NCI-H82 treated with DMSO at 0.1 percent for 48 hours (cell line): ENCODE measurements at regions not wholly inside any gene's neighbourhood (a gene's known extent, or its start where the extent isn't known, plus 50 kb on each side); places are given as distances from the start of the nearest gene placed in this dataset.

Experiments
- DNase-seq: peaks from one replicate; lab custom pipeline; 2025; ENCODE audit not compliant: unreplicated experiment; lab: John Stamatoyannopoulos, UW

GRCh38 chr10:120702032-120702431 lies 149.1 kb upstream of the WDR11 start:
- DNase-seq: no peak

GRCh38 chr10:120705309-120705708 lies 145.9 kb upstream of the WDR11 start:
- no peak for DNase-seq

DNA sequence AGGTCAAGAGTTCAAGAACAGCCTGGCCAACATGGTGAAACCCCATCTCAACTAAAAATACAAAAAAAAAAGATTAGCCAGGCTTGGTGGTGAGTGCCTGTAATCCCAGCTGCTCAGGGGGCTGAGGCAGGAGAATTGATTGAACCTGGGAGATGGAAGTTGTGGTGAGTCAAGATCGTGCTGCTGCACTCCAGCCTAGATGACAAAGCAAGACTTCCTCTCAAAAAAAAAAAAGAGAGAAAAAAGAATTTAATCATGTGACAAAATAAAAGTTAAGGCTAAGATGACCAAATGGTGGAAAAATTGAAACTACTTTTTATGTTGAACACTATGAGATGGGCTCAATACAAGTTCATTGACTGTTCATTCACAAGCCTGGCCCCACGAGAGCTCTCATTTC lies 141.1 kb upstream of the WDR11 start:
- DNase-seq: no peak

DNA sequence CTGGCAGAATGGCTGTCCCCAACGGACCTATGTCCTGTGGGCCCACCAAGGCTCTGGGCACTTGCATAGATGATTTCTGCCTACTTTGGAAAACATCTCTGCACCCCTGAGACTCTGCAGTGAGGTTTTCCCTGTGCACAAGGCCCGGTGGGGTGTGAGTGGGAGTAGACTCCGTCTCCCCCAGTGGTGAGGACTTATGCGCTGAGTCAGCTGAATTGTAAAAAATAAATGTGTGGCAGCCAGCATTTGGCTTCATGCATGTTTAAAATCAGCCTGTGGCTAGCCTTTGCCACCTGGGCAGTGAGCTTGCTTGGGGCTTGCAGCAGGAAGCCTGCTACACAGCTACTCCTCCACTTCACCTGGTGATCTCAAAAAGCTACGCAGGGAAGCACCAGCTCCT lies 139.3 kb upstream of the WDR11 start:
- DNase-seq: no peak

DNA sequence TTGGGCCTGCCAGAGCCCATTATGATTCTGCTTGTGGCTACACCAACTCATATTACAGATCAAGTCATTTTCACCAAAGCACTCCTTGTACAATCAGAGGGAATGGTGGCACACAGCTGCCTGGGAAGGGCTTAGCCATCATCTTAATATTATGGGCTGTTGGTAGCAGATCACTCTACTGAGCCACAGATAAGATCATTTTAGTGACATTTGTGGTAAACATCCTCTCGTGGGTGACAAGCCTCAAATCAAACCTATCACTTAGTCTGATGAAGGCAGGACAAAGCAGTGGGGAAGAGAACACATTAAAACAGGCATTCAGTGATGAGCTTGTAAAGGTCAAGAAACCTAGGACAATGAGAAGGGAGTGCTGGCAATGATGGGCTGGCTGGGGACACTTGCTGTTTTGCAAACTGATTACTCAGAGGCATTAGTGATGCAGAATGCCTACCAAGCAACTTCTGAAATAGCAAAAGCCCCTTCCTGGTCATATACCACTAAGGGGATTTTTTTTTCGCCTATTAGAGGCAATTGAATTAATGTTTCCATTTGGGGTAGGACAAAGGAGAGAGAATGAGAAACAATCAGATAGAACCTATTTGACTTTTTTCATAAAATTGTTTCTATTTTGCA lies 137.5 kb upstream of the WDR11 start:
- DNase-seq: no peak

DNA sequence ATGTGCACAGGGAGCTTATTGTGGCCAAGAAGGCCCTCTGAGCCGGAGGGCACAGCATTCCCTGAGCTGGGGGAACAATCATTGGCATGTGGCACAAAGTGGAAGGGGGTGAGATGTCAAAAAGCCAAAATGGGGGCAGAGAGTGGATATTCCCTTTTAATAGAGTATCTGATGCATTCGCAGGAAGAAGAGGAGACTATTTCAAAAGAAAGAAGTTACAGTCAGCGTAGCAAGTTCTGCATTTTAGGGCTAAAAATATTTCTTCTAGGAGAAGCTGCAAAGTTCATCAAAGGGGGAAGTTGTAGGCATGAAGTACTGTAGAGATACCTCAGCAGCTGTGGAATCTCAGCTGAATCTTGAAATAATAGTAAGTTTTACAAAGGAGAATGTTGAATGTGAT lies 136.0 kb upstream of the WDR11 start:
- no peak for DNase-seq

DNA sequence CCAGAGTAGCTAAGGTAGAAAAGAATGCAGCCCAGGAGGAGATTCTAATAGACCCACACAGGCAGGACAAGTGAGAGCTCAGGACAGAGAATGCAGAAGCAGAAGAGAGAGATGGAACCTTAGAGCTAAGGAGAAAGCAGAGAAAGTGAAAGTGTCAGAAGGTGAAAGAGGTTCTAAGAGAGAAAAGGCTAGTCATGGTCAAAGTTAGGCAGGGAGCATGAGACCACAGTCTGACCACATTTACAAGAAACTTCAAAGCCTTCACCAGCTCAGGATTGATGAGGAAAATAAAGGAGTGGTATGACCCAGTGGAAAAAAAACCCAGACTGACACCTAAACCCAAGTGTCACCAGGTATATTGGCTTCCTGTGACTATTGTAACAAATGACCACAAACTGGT lies 131.8 kb upstream of the WDR11 start:
- no peak for DNase-seq

GRCh38 chr10:120727001-120727400 lies 124.2 kb upstream of the WDR11 start:
- no peak for DNase-seq

- no peak for DNase-seq
Observed at GRCh38 chr10:120729547-120729946, 121.6 kb upstream of the WDR11 start.

DNA sequence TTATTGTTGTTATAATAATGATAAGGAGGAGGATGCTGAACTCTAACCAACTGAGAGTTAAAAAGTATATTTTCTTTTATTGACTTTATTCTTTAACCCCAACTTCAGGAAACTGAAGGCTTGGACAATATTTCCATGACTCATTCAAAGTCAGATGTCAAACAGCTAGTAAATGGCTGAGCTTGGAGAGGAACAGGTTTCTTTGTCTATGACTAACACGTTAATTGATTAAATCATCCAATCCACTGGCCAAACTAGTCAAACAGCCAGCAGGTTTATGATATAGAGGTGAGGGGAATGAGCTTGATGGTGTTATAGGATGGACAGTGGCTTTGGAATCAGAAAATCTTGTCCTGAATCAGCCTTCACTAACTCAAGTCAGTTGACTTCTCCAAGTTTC lies 119.1 kb upstream of the WDR11 start:
- DNase-seq: no peak

DNA sequence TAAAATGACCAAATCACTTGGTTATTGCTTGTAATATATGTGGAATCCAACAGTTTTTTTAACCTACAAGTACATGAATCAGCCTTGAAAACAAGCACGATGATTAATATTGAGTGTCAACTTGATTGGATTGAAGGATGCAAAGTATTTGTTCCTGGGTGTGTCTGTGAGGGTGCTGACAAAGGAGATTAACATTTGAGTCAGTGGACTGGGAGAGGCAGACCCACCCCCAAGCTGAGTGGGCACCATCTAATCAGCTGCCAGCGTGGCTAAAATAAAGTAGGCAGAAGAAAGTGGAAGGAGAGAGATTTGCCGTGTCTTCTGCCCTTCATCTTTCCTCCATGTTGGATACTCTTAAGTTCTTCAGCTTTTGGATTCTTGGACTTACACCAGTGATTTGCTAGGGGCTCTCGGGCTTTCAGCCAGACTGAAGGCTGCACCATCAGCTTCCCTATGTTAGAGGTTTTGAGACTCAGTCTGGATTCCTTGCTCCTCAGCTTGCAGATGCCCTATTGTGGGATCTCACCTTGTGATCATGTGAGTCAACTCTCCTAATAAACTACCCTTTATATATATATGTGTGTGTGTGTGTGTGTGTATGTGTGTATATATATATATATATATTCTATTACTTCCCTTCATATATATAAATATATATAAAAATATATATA lies 118.4 kb upstream of the WDR11 start:
- peak; percentile 58 for DNase-seq

DNA sequence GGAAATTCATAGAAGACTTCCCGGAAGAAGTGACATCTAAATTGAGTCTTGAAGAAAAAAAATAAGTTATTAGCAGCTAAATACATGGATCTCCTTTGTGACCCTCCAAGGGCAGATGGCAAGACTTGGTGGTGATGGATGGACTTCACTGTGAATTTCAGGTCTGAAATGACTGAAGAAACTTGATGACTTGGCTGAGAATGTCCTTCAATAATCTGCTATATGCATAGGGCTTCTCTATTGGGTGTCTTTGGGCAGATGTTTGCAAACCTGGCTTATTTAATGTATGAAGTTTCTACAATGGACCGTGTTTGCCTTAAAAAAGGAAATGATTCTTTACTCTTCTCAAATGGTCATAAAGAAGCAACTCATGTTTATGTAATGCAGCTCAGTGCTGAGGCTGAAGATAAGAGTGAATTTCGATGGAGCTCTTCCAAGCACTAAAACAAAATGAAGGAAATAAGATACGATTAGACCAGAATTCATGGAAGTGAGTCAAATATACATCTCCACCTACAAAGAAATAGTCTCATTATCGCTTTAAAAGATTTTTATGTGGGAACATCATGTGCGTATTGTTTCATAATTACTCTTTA lies 116.6 kb upstream of the WDR11 start:
- DNase-seq: no peak

- no peak for DNase-seq
Observed at GRCh38 chr10:120735315-120735714, 115.8 kb upstream of the WDR11 start.

GRCh38 chr10:120735773-120736371 lies 115.3 kb upstream of the WDR11 start:
- DNase-seq: peak; percentile 48

DNA sequence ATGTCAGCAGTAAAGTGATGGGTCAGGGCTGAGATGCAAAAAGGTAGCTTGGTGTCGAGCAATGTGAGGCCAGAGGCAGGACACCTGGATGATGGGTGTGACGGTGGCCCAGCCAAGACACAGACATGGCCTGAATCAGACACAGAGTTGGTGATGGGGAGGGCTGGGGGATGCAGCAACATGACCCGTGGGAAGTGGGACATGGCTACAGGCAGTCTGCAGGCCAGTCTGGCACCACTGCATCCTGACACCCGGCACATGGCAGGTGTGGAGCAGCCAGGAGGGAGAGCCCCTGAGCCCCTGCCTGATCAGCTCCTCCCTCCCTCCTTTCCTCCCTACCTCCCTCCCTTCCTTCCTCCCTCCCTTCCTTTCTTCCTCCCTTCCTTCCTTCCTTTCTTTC lies 114.8 kb upstream of the WDR11 start:
- DNase-seq: no peak

GRCh38 chr10:120738658-120739057 lies 112.5 kb upstream of the WDR11 start:
- DNase-seq: no peak

DNA sequence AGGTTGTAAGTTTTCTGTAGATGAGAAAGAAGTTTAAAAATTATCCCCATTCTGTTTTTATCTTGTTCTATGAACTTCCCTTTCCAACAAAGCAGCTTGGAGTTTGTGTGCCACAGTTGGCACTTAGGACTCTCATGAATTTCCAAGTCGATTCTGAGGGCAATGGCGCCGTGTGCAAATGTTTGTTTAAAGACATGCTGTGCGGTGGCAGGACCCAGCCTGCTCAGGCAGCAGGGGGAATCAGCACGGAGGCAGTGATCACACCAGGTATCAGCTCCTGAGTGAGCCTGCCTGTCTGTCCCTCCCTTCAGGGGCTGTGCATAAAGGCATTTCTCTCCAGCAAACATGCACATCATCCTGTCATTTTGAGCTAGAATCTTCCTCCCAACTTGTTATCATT lies 109.8 kb upstream of the WDR11 start:
- DNase-seq: no peak

DNA sequence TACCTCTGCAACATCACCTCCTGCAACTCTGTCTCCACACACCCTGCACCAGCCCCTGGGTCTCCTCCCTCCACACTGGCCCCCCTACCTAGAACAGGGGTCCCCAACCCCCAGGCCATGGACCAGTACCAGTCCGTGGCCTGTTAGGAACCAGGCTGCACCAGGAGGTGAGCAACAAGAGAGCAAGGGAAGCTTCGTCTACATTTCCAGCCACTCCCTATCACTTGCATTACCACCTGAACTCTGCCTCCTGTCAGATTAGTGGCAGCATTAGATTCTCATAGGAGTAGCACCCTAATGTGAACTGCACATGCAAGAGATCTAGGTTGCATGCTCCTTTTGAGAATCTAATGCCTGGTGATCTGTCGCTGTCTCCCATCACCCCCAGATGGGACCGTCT lies 108.8 kb upstream of the WDR11 start:
- DNase-seq: no peak

DNA sequence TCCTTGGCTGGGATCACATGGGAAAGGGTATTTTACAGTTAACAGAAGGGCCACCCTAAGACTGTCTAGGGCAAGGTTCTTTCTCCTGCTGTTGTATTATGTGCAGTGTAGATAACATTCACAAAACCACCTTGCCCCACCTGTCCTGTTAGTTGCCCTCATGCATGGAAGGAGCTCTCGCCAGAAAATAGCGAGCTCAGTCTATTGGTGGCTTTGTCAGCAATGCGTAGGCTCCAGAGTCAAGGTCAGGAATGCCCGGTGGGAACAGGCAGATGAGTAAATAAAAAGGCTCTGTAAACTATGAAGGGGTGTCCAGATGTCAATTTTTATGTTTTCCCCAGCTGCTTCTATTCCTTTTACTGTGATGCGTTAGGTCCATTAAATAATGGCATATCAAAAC lies 107.1 kb upstream of the WDR11 start:
- no peak for DNase-seq

DNA sequence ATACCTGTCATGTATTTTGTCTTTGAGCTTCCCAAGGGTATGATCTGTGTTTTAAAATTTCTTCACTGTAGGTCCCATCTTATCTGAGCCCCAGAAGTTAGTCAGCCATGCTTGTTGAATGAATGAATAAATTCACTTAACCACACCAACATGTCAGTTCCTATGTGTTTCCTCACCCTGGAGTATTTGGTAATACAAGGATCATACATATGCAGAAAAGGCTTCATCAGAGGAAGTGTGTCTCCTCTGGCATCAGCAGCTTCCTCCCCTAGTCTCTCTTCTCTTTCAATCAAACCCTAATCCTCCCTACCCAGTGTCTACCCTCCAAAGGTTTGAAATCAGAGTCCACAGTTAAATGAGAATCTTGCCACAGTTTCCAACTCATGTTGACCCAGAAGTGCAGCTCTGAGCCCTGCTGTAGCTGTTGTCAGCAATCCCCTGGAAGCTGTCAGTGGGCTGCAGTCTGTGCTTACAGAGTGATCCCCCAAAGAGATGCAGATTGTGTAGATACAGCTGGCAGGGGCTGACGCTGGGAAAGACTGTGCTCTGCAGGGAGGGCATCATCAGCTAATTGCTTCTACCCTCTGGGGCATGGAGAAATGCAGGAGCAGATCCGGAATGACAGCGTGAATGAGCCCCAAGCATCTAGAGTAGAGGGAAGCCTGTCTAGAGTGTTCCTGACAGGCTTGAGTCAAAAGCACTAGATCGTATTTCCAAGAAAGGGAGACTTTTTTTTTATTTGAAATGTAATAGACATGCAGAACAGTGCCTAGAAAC lies 105.0 kb upstream of the WDR11 start:
- no peak for DNase-seq

- DNase-seq: no peak
Observed at GRCh38 chr10:120748519-120748918, 102.6 kb upstream of the WDR11 start.

GRCh38 chr10:120749072-120749471 lies 102.1 kb upstream of the WDR11 start:
- DNase-seq: no peak
